NCI-H748 treated with DMSO at 0.1 percent for 48 hours (cell line): ENCODE measurements at regions not wholly inside any gene's neighbourhood (a gene's known extent, or its start where the extent isn't known, plus 50 kb on each side); places are given as distances from the start of the nearest gene placed in this dataset.

Experiments
- DNase-seq: peaks from one replicate; lab custom pipeline; 2025; lab: John Stamatoyannopoulos, UW

DNA sequence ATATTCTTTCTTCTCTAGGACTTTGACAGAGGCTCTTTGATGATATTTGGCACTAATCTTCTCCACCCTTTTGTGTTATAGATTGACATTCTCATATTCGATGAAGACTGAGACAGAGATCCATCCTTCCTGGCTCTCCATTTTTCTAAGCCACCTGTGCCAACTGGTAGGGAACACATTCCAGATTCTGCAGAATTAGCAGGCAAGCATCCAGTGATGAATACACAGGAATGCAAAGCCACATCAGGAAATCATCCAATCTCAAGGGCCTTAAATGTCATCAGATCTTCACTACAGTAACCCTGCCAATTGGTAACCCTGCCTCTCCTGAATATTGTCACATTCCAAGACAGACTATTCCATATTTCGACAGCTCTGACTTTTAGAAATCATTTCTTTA is 718.4 kb upstream of the API5 start:
- DNase-seq: no peak

GRCh38 chr11:42595876-42596275 is 715.9 kb upstream of the API5 start:
- DNase-seq: no peak

DNA sequence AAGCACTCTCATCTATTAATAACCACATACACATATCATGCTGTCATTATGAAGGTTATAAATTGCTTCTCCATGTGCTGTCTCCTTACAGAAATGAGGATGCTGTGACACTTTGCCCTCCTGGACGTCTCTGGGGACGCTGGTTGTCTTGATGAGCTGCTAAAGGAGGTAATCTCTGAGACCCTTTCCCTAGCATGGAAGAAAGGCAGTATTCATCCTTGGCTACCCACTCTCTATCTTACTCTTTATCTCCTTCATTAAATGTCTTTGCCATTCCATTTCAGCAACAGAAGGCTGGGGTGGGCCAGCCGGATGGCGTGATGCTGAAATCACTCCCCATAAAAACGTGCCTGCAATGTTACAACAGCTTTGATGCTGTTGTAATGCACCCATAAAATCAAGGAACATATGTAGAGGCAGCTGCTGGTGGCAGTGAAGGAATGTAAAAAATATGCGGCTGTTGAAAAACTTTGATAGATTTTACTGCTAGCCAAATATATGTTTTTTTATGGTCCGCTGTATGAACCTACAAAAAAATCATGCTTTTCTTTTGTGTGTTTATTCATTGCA is 715.1 kb upstream of the API5 start:
- DNase-seq: no peak

DNA sequence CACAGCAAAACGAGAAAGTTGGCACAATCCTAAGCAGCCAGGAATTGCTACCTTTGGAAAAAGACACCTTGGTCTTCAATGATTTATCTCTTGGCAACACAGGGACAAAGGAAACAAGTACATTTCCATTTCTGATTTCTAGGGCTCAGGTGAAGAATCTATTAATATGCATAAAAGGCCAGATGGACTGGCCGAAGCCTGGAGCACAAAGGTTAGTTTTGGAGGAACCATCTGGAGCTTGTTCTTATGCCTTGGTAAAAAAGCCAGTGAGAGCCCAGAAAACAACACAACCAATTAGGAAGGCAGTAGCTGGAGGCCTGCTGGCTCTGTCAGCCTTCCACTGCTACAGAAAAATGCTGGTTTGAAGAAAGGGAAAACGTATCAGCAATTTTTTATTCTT is 713.5 kb upstream of the API5 start:
- DNase-seq: no peak

GRCh38 chr11:42620796-42621195 is 691.0 kb upstream of the API5 start:
- DNase-seq: no peak

GRCh38 chr11:42625757-42626665 is 685.8 kb upstream of the API5 start:
- DNase-seq: no peak

- DNase-seq: peak; percentile 3
Observed at GRCh38 chr11:42631220-42631843, 680.5 kb upstream of the API5 start.

- DNase-seq: no peak
Observed at GRCh38 chr11:42646959-42647358, 664.8 kb upstream of the API5 start.

DNA sequence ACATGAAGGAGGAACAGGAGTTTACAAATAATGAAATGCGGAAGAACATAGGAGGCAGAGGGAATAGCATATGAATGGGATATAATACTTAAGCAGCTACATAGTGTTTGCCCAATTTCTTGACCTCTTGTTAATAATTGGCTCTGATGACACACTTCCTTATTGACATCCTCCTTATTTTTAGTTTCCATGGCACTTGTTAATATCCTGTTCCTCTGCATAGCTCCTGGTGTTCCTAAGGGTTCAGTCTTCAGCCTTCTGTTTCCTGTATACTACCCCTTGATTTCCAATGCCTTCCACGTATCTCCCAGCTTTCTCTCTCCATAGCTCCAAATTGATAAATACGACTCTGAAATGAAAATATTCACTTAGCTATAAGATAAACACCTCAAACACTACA is 663.8 kb upstream of the API5 start:
- no peak for DNase-seq

- DNase-seq: no peak
Observed at GRCh38 chr11:42651621-42652020, 660.2 kb upstream of the API5 start.

DNA sequence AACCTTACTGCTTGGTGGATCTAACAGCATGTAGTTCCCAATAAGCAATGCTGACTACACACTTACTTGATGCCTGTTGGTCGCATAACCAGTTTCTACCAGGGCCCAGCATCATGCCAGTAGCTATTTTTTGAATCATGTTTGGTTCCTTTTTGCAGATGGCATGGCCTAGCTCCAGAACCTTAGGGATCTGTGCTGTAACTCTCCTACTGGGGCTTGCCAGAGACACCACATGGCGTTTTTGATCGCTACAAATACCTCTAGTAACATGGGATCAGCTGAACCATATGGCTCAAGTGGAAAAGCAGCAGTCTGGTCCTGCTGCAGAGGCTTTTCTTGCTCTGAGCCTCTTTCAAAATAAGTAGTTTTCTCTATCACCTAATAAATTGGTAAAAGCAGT is 654.6 kb upstream of the API5 start:
- no peak for DNase-seq

DNA sequence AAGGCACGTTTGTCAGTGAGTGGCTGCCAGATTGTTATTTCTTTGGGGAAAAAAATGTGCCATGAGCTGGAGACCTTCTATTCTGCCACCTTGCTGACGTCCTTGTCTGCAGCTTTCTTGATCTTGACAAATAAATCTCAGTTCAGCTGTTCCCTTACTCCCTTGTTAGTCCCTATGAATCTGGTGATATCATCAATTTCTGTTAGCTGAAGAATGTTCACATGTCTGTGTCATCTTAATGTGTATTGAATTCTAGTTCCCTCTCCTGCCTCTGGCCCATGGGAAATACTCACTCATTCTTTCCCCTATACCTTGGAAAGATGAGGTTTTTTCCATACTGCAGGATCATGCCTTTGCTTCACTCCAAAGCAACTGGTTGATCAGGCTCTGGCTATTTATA is 649.9 kb upstream of the API5 start:
- no peak for DNase-seq

- DNase-seq: no peak
Observed at GRCh38 chr11:42669248-42669976, 642.4 kb upstream of the API5 start.

DNA sequence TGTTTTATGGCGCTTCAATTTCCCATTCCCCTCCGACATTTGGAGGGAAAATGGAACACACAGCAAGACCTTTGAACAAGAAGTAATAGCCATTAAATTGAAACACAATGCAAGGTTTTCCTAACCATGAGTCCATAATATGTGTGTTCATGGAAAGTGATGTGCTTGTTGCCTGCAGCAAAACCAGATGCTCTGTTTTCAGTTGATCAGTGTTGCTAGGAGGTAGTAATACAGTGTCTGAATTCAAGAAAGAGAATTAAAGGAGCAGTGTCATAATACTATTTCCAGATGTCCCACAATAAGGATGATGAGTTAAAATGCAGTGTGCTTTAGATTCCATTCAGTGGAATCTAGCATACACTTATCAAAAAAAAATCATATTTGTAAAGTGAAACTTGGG is 637.4 kb upstream of the API5 start:
- no peak for DNase-seq

GRCh38 chr11:42707541-42707940 is 604.3 kb upstream of the API5 start:
- no peak for DNase-seq

GRCh38 chr11:42709216-42709615 is 602.6 kb upstream of the API5 start:
- no peak for DNase-seq

DNA sequence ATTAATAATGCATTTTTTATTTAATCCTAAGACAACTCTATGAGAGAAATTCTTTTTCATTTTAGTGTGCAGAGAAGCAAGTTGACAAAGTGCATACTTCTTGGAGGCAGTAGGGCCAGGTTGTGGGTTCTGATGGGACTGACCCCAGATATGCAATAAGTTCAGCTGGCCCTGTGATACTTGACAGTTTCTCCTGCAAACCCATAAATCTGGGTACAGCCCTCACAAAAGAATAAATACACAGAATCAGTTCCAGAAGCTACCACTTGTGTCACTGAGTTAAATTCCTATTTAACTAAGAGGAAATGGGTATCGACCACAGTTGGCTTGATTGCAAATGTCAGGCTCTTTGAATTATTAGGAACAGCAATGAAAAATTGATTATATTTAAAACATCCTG is 598.5 kb upstream of the API5 start:
- no peak for DNase-seq

GRCh38 chr11:42713753-42714152 is 598.0 kb upstream of the API5 start:
- no peak for DNase-seq

DNA sequence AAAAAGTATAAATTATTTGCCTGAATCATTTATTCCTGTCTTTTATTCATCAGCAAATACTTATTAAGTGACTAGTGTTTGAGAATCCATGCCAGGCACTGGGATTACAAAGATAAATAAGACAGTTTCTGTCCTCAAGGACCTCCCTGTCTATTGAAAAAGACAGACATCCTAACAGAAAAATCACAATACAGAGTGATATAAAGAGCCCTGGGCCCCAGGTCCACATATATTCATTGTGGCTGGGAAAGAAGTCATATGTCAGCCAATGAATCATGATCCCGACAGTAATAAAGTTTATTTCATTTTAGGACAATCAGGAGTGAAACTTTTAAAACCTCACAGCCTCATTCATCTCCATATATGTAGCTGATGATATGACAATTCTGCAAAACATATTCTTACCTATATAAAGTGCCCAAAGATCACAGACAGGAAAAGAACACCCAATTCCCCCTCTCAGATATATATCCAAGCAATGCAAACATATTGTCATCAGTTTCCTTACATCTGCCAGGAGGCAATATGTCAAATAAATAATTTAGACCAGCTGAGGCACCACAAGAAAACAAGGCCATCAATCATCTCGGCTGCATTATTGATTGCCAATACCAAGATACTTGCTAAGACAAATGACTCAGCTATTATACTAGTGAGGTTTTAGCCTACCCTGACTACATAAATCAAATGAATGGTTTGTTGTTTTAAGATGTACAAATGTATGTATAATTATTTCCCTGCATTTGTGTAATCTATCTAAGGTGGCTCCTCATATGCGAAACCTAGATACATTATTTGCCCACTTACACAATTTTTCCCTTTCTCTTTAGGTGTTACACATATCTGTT is 590.9 kb upstream of the API5 start:
- no peak for DNase-seq

GRCh38 chr11:42727879-42728278 is 583.9 kb upstream of the API5 start:
- no peak for DNase-seq

DNA sequence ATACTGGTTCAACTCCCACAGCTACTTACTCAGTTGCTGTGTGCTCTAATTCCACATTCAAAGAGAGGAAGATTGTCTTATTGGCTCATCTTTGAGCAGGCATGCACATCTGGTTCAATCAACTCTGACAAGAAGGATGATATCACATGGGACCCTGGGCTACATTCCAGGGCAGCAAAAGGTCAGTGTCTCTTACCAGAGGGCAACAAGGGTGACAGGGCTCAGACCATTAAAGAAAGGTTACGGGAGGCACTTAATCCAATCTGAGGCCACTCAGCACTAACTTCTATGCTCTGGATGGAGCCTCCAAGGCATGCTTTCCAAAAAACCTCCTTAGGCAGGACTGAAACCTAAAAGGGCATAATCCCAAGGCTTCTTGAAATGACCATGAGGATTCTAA is 549.4 kb upstream of the API5 start:
- DNase-seq: no peak

- DNase-seq: no peak
Observed at GRCh38 chr11:42764936-42765335, 546.9 kb upstream of the API5 start.
